ENCODE measurements at regions not wholly inside any gene's neighbourhood (a gene's known extent, or its start where the extent isn't known, plus 50 kb on each side); places are given as distances from the start of the nearest gene placed in this dataset.
"Not testable (repeated sequence)": the region's sequence is repeated elsewhere in the genome, so short reads cannot be mapped to it uniquely, and the experiment has no call there.

DNA sequence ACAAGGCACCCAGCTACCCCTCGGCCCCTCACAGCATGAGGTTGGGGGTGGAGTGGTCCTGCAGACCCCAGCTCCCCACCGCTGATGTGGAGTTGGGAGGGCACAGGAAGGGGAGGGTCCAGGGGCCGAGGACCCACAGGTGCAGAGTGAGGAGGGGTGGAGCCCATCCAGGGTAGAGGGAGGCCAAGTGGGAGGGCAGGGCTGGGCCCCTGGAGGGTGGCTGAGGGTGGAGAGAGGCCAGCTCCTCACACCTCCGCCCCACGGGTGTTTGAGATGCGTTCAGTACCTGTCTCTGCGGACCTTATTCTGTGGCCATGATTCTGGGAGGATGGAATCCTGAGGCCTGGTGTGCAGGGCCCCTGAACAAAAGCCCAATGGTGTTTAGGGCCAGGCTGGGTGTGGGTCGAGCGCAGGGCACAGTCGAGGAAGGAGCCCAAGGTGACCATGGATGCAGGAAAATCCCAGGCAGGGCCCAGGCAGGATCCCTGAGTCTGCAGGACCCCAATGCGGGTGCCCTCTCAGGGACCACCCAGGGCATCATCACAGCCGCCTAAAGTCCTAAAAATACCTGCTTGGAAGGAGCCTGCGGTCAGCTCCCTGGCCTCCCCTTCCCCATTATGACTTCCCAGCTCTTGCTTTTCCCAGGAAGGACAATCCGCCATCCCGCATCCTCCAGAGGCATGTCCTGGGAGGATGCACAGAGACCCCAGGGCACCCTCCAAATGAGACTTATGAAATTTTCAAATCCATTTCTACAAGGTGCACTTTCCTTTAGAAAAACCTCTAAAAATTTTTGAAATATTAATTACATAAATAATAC, 377.1 kb upstream of the SFSWAP start:
- intact Hi-C loops (cut with micrococcal nuclease): no loop called here

DNA sequence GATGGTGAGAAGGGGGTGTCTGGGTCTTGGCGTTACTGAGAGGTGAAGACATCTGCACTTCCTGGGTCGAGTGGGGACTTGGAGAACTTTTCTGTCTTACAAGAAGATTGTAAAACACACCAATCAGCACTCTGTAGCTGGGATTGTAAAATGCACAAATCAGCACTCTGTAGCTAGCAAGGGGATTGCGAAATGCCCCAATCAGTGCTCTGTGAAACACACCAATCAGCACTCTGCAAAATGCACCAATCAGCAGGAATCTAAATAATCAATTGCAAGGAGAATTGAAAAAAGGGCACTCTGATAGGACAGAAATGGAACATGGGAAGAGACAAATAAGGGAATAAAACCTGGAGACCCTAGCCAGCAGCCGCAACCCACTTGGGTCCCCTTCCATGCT, 376.1 kb upstream of the SFSWAP start:
- intact Hi-C loops (cut with micrococcal nuclease): no loop called here

DNA sequence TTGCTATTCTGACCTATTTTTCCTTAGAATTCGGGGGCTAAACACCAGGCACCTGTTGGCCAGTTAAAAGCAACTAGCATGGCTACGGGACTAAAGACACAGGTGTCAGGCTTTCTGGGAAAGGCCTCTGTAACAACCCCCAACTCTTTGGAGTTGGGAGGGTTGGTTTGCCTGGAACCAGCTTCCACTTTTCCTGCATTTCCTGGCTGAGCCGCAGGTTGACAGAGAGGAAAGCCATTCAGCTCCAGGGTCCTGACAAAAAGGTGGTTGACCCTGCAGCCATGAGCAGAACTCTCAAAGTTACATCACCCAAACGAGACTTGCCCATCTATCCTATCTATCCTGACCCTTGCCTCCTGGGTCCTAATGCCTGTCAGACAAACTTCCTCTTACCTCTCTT, 375.4 kb upstream of the SFSWAP start:
- intact Hi-C loops (cut with micrococcal nuclease): no loop called here

DNA sequence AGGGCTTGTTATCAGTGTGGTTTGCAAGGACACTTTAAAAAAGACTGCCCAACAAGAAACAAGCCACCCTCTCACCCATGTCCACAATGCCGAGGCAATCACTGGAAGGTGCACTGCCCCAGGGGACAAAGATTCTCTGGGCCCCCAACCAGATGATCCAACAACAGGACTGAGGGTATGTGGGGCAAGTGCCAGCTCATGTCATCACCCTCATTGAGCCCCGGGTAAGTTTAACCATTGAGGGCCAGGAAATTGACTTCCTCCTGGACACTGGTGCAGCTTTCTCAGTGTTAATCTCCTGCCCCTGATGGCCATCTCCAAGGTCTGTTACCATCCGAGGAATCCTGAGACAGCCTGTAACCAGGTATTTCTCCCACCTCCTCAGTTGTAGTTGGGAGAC, 373.0 kb upstream of the SFSWAP start:
- intact Hi-C loops (cut with micrococcal nuclease): not testable (repeated sequence)

DNA sequence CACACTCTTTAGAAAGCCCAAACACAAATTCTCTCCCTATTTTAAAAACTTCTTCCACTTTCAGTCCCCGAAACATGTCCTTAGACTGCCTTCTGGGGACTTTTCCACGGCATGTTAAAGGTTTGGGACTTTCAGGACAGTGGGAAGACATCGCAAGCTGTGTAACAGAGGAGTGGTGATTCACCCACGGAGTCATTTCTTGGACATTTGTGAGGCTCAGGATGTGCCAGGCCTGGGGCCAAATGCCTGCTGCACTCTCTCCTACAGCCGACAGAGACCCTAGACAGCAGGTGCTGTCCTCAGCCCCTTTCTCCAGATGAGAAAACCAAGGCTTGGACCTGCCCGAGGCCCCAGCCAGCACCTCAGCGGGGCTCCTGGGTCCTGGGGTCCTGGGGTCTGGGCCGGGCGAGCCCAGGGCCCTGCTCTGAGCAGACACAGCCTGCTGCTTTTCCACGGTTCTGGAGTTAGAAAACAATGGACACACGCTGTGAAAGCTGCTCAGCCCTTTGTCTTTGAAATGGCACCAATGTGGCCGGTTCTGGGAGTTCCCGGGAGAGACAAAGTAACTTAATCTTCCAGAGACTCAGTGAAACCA, 370.2 kb upstream of the SFSWAP start:
- intact Hi-C loops (cut with micrococcal nuclease): no loop called here

DNA sequence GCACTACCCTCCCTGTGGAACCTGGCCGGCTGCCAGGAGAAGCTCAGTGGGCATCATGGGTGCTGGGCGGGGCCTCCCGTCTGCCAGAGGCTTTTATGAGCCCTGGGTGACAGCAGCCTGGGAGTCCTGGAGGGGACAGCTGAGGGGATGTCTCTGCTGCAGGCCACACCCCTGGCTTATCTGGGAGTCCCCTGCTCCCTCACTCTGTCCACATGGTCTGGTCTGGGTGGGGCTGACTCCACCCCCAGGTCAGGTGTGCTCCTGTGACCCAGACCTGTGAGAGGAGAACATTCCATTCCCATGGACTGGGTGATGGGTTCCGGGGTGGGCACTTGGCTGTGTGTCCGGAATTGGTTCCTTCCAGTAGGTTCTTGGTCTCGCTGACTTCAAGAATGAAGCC, 369.3 kb upstream of the SFSWAP start:
- intact Hi-C loops (cut with micrococcal nuclease): not testable (repeated sequence)

DNA sequence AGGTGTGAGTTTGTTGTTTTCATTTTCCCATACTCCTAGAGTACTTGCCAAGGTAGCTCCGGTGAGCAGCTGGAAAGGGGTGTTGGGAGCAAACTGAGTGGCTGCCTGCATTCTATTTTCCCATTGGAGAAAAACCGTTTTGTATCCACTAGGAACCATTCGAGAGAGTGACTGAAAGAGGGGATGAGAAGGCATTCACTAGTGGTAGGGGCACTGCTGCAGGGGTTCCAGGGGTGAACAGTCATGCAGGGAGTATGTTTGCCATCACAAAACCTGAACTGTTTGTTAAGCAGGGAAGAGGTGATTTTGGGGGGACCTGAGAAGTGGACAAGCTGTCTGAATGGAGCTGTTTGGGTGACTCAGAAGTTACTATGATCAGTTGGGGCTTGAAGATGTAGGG, 367.5 kb upstream of the SFSWAP start:
- intact Hi-C loops (cut with micrococcal nuclease): not testable (repeated sequence)

DNA sequence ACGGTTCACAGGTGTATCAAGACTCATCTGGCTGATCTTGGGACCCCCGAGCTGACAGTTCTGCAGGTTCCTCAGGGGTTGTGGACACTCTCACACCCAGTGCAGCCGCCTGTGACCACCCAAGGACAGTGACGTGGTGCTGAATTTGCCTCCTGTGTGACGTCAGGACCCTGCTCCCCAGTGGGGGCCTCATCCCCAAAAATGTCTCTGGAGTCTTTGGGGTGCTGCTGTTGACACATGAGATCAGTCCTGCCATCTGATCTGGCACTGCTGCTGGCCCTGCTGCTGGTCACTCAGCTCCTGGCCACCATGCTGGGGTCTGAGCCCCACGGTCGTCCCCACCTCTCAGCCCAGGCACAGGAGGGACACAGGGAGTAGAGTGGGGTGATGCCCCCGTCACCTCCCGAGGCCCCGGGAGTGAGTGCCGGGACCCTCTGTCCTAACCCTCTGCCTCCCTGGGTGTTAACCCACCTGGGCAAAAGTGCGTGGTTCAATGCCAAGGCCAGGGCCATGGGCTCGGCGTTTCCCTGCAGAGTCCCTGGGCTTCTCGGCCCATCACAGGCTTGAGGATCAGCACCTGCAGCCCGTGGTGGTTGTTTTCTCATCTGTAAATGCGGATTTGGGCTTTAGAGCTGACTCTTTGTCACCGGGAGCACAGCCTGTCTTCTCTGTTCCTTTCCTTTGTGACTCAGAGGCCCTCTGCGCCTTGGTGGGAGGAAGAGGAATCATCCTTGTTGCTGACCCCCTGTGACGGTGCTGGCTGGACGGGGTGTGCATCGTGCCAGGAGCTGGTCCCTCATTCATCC, 366.0 kb upstream of the SFSWAP start:
- intact Hi-C loops (cut with micrococcal nuclease): not testable (repeated sequence)

DNA sequence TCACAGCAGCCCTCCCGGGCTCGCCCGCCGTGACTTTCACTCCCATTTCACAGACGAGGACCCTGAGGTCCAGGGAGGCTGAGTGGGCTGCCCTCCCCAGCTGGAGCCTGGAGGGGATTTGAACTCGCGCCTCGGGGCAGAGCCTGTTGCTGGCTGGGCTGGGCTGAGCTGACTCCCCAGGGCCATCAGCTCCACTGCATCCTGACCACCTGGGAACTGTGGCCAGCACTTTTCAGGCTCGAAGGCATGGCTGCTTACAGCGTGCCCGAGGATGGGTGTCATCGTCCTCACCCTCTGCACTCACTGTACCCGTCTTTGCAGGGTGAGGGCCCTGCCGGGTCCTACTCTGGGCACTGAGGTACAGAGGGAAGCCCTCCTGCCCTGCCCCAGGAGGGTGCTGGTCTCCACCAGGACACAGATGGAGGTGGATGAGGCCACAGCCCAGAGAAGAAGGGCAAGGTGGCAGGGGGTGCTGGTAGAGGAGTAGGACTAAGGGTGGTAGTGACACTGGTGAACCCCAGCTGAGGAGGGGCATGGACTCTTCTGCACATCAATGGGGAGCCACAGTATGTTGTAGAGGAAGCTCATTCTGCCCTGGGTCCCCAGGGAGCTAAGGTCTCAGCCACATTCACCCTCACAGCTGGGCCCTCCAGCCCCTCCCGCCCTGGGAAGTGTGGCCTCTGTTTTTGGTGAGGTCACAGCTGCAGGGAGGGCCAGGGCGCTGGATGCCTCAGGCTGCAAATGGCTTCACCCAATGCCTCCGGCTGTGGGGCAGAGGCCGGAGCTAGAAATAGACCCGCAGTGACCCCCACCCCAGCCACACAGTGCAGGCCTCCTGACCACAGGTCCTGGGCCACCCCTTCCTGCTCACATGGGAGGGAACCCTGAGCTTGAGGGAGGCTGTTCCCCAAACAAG, 365.1 kb upstream of the SFSWAP start:
- intact Hi-C loops (cut with micrococcal nuclease): no loop called here

DNA sequence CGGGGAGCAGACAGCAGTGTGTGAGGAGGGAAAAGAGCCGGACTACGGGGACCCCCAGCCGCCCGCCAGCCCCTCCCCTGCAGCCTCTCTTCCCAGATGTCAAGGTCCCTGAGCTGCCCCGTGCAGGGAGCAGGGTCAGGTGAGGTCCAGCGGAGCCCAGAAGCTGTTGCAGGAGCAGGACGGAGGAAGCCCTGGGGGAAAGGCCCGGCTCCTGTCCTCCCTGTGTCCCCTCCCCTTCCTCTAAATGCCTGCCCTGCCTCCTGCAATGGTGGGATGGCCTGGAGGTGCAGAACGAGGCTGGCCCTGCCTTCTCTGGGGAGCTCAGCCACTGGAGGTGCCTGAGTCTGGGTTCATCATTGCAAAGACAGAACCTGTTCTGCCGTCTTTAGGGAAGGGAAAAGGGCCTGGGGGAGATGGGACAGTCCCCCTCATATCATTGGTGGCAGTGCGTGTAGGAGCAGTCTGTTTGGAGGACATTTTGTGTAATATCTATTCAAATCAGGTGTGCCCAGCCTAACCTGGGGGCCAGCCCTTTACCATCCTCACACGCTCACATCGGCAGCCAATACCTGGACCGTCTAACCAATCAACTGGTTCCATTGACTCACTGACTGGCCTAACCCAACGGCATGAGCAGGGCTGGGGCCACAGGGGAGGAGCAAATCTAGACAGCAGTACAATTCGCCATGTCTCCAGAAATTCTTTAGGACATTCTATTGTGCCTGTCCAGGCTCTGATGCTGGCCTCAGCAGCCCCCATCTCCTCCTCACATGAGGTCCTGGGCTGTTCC, 364.1 kb upstream of the SFSWAP start:
- intact Hi-C loops (cut with micrococcal nuclease): no loop called here

DNA sequence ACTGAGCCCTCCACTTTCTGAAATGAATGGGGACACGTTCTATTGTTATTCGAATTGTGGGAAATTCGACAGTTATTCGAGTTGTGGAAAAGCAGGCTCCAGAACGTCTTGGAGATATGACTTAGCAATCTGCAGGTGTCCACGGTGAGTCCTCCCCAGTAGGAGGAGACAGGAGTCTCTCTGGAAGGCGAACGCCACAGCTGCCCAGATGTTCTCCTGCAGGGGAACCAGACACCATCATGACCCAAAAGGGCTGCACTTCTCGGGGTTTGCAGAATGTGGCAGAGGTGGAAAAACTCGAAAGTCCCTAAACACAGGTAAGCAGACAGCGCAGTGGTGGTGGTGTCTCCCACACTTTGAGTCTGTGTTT, 363.6 kb upstream of the SFSWAP start:
- intact Hi-C loops (cut with micrococcal nuclease): no loop called here

DNA sequence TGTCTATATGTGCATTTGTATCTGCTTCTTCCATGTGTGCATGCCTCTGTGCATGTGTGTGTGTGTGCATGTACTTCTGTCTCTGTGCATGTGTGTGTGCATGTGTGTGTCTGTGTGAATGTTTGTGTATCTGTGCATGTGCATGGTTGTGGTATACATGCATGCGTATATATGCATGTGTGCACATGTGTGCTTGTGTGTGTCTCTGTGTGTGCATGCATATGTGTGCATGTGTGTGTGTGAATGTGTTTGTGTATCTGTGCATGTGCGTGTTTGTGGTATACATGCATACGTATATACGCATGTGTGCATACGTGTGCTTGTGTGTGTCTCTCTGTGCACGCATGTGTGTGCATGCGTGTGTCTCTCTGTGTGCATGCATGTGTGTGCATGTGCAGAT, 363.2 kb upstream of the SFSWAP start:
- intact Hi-C loops (cut with micrococcal nuclease): no loop called here

DNA sequence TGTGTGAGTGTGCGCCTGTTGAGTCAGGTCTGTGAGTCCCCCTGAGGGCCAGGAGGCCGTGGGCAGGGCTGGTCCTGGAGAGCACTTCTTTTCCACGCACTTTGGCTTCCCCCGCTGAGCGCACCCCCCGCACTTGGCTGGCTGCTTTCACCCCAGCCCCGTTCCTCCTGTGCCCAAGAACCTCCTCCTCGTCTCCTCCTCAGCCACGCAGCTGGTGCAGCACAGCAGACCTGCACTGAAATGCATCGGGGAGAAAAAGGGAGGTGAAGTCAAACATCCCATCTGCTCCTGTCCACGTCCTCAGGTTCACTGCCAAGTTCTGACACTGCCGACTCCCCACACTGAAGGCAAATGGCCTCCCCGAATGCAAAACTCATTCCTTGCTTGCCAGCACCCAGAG, 362.7 kb upstream of the SFSWAP start:
- intact Hi-C loops (cut with micrococcal nuclease): no loop called here

DNA sequence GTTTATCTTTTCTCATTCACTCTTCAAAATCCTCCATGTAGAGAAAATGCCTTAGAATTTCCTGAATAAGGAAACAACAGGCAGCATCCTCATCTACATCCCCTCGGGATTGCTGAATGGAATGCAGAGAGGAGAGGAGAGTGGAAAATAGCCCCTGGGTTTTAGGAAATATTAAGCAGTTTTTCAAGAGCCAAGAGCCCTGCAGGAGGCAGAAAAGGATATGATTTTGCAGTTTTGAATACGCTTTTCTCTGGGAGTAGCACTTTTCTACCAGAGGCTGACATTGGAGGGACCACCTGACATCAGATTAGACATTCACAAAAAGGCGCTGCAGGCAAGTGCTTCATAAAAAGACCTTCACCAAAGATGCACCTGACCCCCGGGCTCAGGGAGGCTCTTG, 362.2 kb upstream of the SFSWAP start:
- intact Hi-C loops (cut with micrococcal nuclease): no loop called here

DNA sequence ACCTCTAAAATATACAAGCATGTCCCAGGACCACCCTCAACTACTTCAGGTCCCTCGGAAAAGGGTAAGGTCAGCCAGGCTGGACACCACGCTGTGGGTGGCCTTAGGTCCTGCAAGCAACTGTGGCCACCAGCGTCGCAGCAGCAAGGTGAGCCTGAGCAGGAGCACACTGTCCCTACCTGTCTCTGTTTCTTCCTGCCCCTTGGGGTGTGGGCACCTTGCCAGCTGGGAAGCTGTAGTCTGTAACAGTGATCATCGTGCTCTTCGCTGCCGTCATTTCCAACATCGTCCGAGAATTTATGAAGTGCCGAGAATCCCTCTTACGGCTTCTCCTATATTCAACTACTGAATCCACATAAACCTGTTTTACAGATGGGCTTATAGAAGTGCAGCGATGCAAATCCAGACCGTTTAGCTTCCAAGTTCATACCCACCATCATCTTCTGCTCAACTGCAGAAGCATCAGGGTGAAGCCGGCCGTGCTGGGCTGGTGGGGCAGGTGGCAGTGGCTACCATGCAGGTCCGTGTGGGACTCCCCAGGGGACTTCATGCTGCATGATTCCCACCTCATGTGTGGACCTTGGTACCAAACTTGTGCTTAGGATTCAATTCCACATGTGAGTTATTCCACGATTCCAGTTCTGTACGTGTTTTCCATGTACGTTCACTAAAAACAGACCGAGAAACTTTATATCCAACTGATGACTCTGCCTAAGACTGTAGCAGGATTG, 361.3 kb upstream of the SFSWAP start:
- intact Hi-C loops (cut with micrococcal nuclease): no loop called here

DNA sequence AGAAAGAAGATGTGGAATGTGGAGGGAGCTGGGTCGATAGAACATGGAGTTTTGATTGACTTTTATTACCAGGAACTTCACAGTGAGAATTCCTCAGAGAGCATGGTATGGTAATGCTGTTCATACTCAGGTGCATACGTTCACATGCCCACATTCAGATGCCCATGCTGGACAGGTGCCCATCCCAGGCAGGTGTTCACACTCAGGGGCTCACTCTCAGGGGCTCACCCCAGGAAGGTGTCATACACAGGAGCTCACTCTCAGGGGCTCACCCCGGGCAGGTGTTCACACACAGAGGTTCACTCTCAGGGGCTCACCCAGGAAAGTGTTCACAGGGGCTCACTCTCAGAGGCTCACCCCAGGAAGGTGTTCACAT, 360.0 kb upstream of the SFSWAP start:
- intact Hi-C loops (cut with micrococcal nuclease): no loop called here

DNA sequence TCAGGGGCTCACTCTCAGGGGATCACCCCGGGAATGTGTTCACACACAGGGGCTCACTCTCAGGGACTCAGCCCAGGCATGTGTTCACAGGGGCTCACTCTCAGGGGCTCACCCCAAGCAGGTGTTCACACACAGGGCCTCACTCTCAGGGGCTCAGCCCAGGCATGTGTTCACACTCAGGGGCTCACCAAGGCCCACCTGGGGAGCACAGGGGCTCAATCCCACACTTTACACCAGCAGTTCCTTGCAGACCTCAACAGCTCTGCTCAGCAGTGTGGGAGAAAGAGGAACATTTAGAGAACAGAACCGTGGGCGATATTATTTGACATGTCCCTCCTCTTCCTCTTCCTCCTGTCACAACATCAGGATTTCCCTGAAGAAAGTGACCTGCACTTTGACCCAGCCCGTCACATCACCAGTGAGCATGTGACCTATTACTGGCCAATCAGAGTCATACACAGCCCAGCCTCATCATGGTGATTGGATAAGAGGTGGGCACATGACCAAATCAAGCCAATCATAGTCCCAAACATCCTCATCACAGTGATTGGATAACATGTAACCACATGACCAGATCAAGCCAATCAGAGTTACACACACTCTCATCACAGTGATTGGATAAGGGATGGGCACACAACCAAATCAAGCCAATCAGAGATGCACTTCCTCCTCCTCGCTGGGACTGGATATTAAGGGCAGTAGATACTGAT, 359.4 kb upstream of the SFSWAP start:
- intact Hi-C loops (cut with micrococcal nuclease): no loop called here

DNA sequence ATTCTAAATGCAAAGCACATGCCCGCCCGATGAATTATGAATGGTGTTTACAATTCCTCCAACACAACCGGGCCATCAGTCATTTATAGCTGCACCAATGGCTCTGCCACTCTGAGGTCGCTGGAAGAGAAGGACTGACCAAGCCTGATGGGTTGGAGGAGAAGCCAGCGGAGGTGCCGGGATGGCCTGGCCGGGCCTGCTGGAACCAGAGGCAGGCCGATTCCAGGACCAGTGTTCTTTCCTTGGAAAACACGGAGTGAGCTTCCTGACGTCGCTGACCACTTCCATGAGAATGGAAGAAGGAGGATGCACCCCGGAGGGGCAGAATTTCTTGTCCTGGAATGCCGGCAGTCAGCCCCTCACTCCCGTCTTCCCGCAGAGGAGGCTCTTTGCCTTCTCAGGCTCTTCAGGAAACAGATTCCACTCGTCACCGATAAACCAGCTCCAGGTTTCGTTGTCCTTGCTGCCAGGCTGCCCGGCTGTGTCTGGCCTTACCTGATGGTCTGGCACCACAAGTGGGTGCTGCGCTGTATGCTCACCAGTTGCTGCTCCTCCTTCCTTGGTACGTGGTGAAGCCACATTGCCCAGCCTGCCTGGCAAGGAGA, 358.5 kb upstream of the SFSWAP start:
- intact Hi-C loops (cut with micrococcal nuclease): no loop called here

DNA sequence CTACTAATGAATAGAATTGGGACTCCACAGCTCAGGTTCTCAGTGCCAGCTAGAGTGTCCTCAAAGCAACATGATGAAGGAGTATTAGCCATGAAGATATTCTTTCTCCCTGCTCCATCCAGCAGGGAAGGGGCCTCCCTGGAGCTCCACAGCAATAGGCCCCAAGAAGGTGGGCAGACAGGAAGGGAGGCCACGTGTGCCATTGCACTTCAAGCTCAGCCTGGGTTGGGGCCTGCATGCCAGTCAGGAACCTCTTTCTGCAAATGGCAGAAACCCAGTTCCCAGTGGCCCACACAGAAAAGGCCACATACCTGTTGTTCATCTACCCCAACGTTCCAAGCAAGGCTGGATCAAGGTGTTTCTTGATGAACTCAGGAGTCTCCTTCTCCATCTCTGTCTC, 357.5 kb upstream of the SFSWAP start:
- intact Hi-C loops (cut with micrococcal nuclease): no loop called here

Data from T-helper 1 cell treated with Interleukin-12 subunit alpha and Interleukin-12 subunit beta and Interleukin-4 antibody, amounts not matched to agents 30 ng/mL and 1 ng/mL, for 36 hours (primary cell).